ENCODE measurements at regions not wholly inside any gene's neighbourhood (a gene's known extent, or its start where the extent isn't known, plus 50 kb on each side); places are given as distances from the start of the nearest gene placed in this dataset.

DNA sequence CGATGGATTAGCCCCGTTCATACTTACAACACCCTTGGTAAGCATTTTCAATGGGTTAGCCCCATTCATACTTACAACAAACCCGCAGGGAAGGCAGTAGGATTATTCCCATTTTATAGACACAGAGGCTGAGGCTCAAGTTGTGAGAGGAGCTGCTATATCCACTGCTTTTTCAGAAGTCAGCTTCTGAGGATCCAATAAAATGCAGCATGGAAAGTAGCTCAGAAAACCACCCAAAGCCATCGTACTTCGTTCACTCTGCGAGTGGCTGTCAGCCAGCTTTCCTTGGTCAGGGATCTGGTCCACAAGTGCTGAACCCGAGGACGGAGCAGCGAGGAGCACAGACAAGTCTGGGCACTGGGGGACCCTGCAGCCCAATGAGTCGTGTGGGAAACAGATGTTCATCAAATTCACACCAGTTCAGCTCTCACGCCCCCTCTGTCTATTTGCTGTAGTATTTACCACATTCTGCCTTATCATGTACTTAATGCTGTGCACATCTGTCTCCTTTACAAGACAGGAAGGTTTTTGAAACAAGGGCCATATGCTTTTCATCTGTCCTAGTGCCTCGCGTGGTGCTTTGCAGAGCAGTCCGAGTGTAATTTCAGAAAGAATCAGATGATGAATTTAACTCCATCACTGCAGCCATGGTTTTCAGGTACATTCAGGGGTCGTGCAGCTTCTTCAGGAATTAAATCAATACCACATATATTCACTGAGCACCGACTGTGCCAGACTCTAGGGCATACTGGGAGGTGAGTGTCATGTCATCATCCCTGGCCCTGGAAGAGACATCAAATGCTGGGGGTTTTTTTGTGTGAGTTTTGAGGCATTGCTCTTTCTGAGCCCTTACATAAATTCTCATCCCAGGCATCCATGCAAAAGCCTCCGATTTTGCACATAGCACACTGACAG, 256.9 kb downstream of the CDH26 start:
- DNase-seq, result no peak

- DNase-seq, result no peak
These were observed 257.9 kb downstream of the CDH26 start for GRCh38 chr20:60215816-60216730.

GRCh38 chr20:60219231-60219630, 261.0 kb downstream of the CDH26 start:
- DNase-seq, result no peak

DNA sequence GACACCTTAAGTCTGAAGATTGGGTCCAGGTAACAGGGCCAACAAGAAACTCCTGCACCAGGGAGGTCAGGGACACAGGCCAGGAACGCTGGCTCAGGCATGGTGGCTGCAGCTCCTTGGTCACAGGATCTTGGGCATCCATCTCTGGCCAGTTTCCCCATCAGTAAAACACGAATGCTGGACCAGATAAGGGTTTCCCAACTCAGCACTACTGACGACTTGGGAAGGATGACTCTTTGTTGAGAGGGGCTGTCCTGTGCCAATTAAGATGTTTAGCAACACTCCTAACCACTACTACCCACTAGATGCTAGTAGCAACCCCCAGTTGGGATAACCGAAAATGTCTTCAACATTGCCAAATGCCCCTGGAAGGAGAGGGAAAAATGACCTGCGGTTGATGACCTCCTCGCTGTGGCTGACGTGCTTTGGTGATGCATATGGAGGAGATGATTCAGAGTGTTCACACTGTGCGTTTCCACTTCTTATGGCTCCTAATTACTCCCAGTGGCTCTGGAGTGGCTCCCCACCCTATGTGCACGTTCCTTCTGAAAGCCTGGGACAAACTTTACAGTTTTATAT, 261.9 kb downstream of the CDH26 start:
- no peak for DNase-seq

- DNase-seq, result no peak
These were observed 262.5 kb downstream of the CDH26 start for GRCh38 chr20:60220706-60221105.

- no peak for DNase-seq
These were observed 263.4 kb downstream of the CDH26 start for GRCh38 chr20:60221593-60221992.

GRCh38 chr20:60222497-60222896, 264.3 kb downstream of the CDH26 start:
- DNase-seq, result no peak

GRCh38 chr20:60223174-60223573, 265.0 kb downstream of the CDH26 start:
- no peak for DNase-seq

GRCh38 chr20:60224914-60225313, 266.7 kb downstream of the CDH26 start:
- DNase-seq, result no peak

DNA sequence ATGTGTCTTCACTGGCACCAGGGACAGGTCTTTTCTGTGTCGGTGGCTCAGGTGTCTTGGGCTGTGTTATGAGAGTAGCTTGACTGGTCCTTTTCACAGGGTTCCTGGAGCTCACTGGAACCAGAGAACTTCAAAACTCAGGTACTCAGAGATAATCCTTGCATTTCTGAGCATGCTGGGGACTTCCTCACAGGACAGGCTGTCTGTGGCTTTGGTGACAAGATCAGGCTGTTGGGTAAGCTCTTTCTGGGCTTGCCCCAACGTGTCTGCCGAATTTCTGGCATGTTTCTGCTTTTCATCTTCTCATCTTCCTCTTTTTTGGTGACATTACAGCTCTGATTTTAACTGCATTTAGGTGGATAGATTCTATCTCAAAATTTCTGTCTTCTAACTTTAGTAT, 270.0 kb downstream of the CDH26 start:
- DNase-seq, result peak; percentile 84 to 86

- no peak for DNase-seq
These were observed 274.2 kb downstream of the CDH26 start for GRCh38 chr20:60232380-60232779.

GRCh38 chr20:60233018-60233630, 274.9 kb downstream of the CDH26 start:
- DNase-seq, result no peak

DNA sequence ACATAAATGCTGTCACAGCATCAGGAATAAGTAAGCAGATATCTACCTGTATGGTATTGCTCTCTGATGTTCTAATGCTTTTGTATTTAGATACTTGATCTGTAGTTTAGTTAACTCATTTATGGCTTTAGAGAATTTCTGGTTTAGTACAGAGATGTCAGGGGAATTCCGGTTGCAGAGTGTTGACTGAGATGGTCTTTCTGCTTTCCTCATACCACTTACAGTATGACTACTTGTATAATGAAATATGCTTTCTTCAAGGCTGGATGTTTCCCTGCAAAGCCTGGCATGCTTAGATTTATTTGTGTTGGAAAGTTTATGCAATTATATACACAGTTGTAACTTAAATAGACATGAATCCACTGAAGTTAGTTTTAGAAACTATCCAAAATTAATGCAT, 278.4 kb downstream of the CDH26 start:
- no peak for DNase-seq

DNA sequence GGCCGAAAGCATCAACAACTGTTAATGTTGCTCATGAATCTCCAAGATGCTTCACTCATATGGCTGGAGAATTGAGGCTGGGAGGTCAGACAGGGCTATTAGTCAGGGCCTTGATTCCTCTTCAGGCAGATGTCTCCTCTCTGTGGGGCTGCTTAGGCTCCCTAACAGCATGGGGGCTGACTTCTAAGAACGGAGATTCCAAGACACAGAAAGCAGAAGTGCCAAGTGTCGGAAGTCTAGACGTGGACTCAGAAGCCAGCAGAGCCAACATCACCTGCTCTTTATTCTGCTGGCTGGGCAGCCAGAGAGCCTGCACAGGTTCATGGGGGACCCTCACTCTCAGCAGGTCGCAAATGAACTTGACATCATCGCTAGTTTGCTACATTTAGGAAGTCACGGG, 279.8 kb downstream of the CDH26 start:
- DNase-seq, result no peak

DNA sequence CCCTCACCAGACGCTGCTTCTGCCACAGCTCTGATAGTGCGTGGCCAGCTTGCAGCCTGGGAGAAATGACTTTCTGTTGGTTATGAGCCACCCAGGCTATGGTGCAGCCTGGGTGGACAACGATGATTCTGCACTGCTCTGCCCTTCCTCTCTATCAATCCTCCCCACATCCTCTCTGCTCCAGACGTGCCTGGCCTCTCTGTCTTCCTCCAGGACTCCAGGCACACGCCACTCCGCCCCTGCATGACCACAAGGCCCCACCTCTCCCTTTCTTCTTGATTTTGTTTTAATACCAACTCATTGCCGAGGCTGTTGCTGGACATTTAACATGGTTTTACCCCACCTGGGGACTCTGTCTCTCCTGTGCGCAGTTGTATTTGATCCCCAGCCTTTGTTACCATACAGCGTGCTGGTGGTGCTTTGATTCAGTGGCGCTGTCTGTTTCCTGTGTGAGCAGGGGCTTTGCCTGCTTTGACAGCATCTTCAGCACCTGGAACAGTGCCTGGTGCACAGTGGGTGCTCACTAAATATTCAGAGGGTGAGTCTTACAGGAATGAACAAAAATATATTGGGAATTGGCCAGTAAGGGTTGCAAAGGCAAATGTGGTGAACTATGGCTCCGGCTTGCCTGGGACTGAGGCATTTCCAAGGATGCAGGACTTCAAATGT, 280.9 kb downstream of the CDH26 start:
- no peak for DNase-seq

DNA sequence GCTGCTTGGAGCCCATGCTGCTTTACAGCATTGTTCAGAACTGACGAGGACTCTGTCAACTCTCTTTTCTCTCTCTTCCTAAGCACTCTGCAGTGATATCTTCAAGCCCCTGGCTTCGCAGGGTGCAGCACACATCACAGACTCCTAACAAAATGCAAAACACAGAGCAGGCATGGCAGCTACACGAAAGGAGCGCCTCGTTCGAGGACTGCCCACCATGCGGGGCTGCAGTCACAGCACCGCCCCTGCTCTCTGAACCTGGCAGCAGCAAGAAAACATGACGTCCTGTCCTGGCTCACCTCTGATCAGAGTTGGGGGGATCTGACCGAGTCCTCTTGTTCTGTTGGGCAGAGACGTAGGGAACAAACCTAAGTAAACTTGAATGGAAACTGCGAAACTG, 281.7 kb downstream of the CDH26 start:
- DNase-seq, result no peak

- no peak for DNase-seq
These were observed 282.2 kb downstream of the CDH26 start for GRCh38 chr20:60240415-60240814.

- no peak for DNase-seq
These were observed 282.8 kb downstream of the CDH26 start for GRCh38 chr20:60240986-60241385.

DNA sequence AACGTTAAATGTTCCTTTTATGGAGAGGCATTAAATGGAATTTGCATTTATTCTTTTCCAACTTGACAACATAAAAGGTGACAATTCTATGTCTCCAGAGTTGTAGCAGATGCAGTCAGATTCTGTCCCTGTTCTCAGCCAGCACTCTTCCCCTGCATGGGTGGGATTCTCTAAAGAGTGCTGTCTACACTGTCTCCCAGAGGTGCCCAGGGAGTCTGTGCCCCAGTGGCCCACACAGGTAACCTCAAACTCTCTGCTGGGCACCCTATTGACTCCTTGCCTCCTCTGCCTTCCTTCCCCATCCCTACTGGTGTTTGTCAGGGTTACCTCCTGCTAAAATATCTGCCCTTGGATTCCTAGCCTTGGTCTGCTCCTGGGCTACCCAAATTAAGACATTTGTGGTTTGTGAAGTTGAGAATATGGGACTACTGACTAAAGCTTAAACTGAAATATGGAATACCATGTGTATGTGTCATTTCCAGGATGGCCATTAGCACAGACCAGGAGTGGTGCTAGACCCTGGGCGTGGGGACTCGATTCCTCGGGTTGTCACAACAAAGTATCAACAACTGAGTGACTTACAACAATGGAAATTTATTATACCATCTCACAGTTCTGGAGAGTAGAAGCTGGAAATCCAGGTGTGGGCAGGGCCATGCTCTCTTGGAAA, 284.7 kb downstream of the CDH26 start:
- DNase-seq, result no peak

DNA sequence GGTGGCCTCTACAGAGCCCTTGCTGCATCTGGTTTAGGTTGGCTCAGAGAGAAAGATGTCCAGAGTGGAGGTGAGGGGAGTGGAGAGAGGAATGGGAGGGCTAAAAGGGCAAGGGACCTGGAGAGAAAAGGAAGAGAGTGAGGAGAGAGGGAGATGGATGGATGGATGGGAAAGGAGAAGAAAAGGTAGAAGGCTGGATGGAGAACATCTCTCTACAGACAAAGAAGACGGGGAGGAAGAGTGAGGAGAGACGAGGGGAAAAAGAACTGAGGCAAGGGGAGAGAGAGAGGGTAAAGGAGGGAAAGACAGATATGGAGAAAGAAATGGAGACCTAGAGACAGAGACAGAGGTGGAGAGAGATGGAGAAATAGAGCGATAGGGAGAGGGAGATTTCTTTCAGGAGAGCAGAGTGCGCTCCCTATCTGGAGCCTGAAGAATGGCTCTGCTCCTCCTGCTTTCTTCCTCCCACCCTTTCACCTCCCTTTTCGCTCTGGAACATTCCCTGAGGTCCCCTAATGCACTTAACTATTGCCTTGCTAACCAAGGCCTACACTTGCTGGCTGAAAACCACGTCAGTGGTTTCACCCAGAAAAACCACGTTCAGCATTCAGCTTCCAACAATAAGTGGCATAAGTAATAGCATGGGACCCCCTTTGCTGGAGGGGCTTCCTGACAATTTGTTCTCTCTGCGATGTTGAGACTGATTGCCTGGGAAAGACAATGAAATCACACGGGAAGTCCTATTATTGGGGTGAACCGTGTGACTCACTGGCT, 286.3 kb downstream of the CDH26 start:
- no peak for DNase-seq

GRCh38 chr20:60246751-60247150, 288.5 kb downstream of the CDH26 start:
- DNase-seq, result no peak

All from inflammatory macrophage (primary cell).